PC-3 (cell line): ENCODE measurements at regions not wholly inside any gene's neighbourhood (a gene's known extent, or its start where the extent isn't known, plus 50 kb on each side); places are given as distances from the start of the nearest gene placed in this dataset.

Experiments used
- ATAC-seq: fragments of 200-7000 bp; cut with Tn5 transposase; 2 replicates; pipeline ENCODE4 v1.9.1; 2020; ENCODE audit warnings: mild to moderate bottlenecking, moderate library complexity
- BruUV-seq: library from RNA; stranded (reverse); fragments of 400-500 nt; replicated peaks from 2 replicates; lab custom pipeline; 2021; lab: Mats Ljungman, UMichigan
- CTCF ChIA-PET: fragments of 300-600 bp; sonication (Branson Sonifier 250); formaldehyde crosslinking; loops from one replicate; lab custom pipeline; 2022; ENCODE audit warnings: antibody characterized with exemption; lab: Charles Lee
- POLR2A ChIA-PET: fragments of 300-600 bp; sonication (Branson Sonifier 250); formaldehyde crosslinking; loops from one replicate; lab custom pipeline; 2022; ENCODE audit warnings: antibody characterized with exemption; ENCODE audit not compliant: unreplicated experiment; lab: Charles Lee
- DNase-seq: peaks from one replicate; pipeline ENCODE4 v3.0.0-alpha.2; 2015
- H2AFZ ChIP-seq: fragments of 300-600 bp; sonication (generic); 2 replicates; pipeline ENCODE4 v1.6.0; 2016; ENCODE audit warnings: antibody characterized with exemption, low read length
- H3F3A ChIP-seq: fragments of 300-600 bp; sonication (generic); one replicate; pipeline ENCODE4 v1.6.0; 2017; ENCODE audit warnings: antibody characterized with exemption, low read length, control low read depth, mild to moderate bottlenecking; ENCODE audit not compliant: unreplicated experiment
- H3K27ac ChIP-seq: fragments of 300-600 bp; sonication (generic); 2 replicates; pipeline ENCODE4 v1.5.1; 2016; ENCODE audit warnings: mild to moderate bottlenecking, low read length
- H3K27me3 ChIP-seq: fragments of 300-600 bp; sonication (generic); 2 replicates; pipeline ENCODE4 v1.6.1; 2016; ENCODE audit warnings: low read length, mixed read lengths
- H3K36me3 ChIP-seq: fragments of 300-600 bp; sonication (generic); 2 replicates; pipeline ENCODE4 v1.6.1; 2016; ENCODE audit warnings: low read depth, mixed run types, low read length, mixed read lengths
- H3K4me1 ChIP-seq: fragments of 300-600 bp; sonication (generic); 2 replicates; pipeline ENCODE4 v1.5.1; 2016; ENCODE audit warnings: low read length; ENCODE audit not compliant: insufficient read depth
- H3K4me2 ChIP-seq: fragments of 300-600 bp; sonication (generic); 2 replicates; pipeline ENCODE4 v1.6.0; 2016; ENCODE audit warnings: low read length
- H3K4me3 ChIP-seq: fragments of 300-600 bp; sonication (generic); 2 replicates; pipeline ENCODE4 v1.5.1; 2016; ENCODE audit warnings: mild to moderate bottlenecking, low read length, mixed read lengths
- H3K79me2 ChIP-seq: fragments of 300-600 bp; sonication (generic); 2 replicates; pipeline ENCODE4 v1.6.1; 2017; ENCODE audit warnings: low read length, mixed read lengths
- H3K9ac ChIP-seq: fragments of 300-600 bp; sonication (generic); 2 replicates; pipeline ENCODE4 v1.6.0; 2016; ENCODE audit warnings: mild to moderate bottlenecking, low read length
- H3K9me2 ChIP-seq: fragments of 300-600 bp; sonication (generic); replicated peaks from 2 replicates; pipeline ENCODE4 v1.6.1; 2016; ENCODE audit warnings: mixed run types, low read length, mixed read lengths
- H3K9me3 ChIP-seq: fragments of 300-600 bp; sonication (generic); 2 replicates; pipeline ENCODE4 v1.6.1; 2016; ENCODE audit warnings: low read length, mixed read lengths
- H4K20me1 ChIP-seq: fragments of 300-600 bp; sonication (generic); 2 replicates; pipeline ENCODE4 v1.6.1; 2016; ENCODE audit warnings: low read length, mixed read lengths
- EZH2 ChIP-seq: fragments of 300-600 bp; sonication (generic); IDR thresholded peaks from one replicate; pipeline ENCODE4 v1.6.1; 2017; ENCODE audit warnings: antibody characterized with exemption, mild to moderate bottlenecking, low read length; ENCODE audit not compliant: unreplicated experiment
- EZH2phosphoT487 ChIP-seq: fragments of 300-600 bp; sonication (generic); IDR thresholded peaks from 2 replicates; pipeline ENCODE4 v1.6.1; 2018; ENCODE audit warnings: mild to moderate bottlenecking, antibody characterized with exemption, low read length, borderline replicate concordance
- intact Hi-C: fragments of 100-400 bp; cut with micrococcal nuclease; formaldehyde crosslinking; loops from 2 replicates; pipeline ENCODE4 v1.9.0; 2023
- TF ChIP-seq, protein P1 (sequence below): fragments of 300-600 bp; sonication (generic); conservative IDR thresholded peaks from 2 replicates; pipeline ENCODE4 v1.5.1; 2017; ENCODE audit warnings: antibody characterized with exemption, low read depth, mild to moderate bottlenecking, low read length

GRCh38 chr5:145360936-145361335 lies 474.2 kb downstream of the PRELID2 start:
- BruUV-seq, result no TSS peak
- H2AFZ ChIP-seq, result no peak overlapping the region
- TF ChIP-seq, protein P1, sequence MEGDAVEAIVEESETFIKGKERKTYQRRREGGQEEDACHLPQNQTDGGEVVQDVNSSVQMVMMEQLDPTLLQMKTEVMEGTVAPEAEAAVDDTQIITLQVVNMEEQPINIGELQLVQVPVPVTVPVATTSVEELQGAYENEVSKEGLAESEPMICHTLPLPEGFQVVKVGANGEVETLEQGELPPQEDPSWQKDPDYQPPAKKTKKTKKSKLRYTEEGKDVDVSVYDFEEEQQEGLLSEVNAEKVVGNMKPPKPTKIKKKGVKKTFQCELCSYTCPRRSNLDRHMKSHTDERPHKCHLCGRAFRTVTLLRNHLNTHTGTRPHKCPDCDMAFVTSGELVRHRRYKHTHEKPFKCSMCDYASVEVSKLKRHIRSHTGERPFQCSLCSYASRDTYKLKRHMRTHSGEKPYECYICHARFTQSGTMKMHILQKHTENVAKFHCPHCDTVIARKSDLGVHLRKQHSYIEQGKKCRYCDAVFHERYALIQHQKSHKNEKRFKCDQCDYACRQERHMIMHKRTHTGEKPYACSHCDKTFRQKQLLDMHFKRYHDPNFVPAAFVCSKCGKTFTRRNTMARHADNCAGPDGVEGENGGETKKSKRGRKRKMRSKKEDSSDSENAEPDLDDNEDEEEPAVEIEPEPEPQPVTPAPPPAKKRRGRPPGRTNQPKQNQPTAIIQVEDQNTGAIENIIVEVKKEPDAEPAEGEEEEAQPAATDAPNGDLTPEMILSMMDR, result no peak
- TF ChIP-seq EZH2 (no peak), EZH2phosphoT487 (no peak)
- no peaks in the 10 kb centered on the region for H3K79me2 ChIP-seq
- ChIA-PET POLR2A (interaction anchor here (0.7 kb wide), 1 partner anchor 1467 kb away, joined by 7 read pairs; no protein-coding TSS in a partner anchor), CTCF (no interaction called here)
- intact Hi-C loops, result loop anchor here (5.0 kb wide), 2 partner anchors 216 to 1159 kb away; no protein-coding TSS in a partner anchor
- H3K9ac ChIP-seq, result no peak overlapping the region
- ATAC-seq, result no peak
- no peaks in the 10 kb centered on the region for H3K36me3 ChIP-seq
- no peaks in the 10 kb centered on the region for H3K9me3 ChIP-seq
- no peaks in the 10 kb centered on the region for H3K27me3 ChIP-seq
- H3K4me3 ChIP-seq, result no peak overlapping the region
- no peaks in the 10 kb centered on the region for H4K20me1 ChIP-seq
- no peak overlapping the region for H3K27ac ChIP-seq
- H3K9me2 ChIP-seq, result no peaks in the 10 kb centered on the region
- no peaks in the 10 kb centered on the region for H3F3A ChIP-seq
- no peak overlapping the region for H3K4me2 ChIP-seq
- peaks cover 15% of the 10 kb centered on the region for H3K4me1 ChIP-seq
- no peak for DNase-seq

- Histone ChIP-seq H3K4me2 (no peak overlapping the region), H3F3A (no peaks in the 10 kb centered on the region), H3K27me3 (no peaks in the 10 kb centered on the region), H3K9ac (no peak overlapping the region), H3K4me3 (no peak overlapping the region), H3K27ac (no peak overlapping the region), H3K4me1 (no peaks in the 10 kb centered on the region; the same call in none of the 2 replicates), H3K79me2 (no peaks in the 10 kb centered on the region), H3K9me2 (no peaks in the 10 kb centered on the region), H4K20me1 (no peaks in the 10 kb centered on the region), H3K36me3 (no peaks in the 10 kb centered on the region), H3K9me3 (no peaks in the 10 kb centered on the region), H2AFZ (no peak overlapping the region)
- BruUV-seq, result no TSS peak
- ATAC-seq (peak; percentile 62), DNase-seq (peak; percentile 79)
- CTCF ChIA-PET, result no interaction called here
- POLR2A ChIA-PET, result no interaction called here
- intact Hi-C loops, result no loop called here
- TF ChIP-seq EZH2phosphoT487, result no peak
- TF ChIP-seq, protein P1, result no peak
- no peak for TF ChIP-seq EZH2
These were observed 484.6 kb downstream of the PRELID2 start for GRCh38 chr5:145350513-145350912.

- Histone ChIP-seq H3K27me3 (no peaks in the 10 kb centered on the region), H3K4me1 (no peaks in the 10 kb centered on the region; the same call in none of the 2 replicates), H3K4me3 (no peak overlapping the region), H3K4me2 (no peak overlapping the region), H2AFZ (no peak overlapping the region), H3K9ac (no peak overlapping the region), H3K36me3 (no peaks in the 10 kb centered on the region), H3F3A (no peaks in the 10 kb centered on the region), H3K79me2 (no peaks in the 10 kb centered on the region), H3K9me2 (no peaks in the 10 kb centered on the region), H3K9me3 (no peaks in the 10 kb centered on the region), H3K27ac (no peak overlapping the region), H4K20me1 (no peaks in the 10 kb centered on the region)
- DNase-seq (peak; percentile 51), ATAC-seq (peak; percentile 68)
- TF ChIP-seq, protein P1, result peak; percentile 61
- TF ChIP-seq EZH2 (no peak), EZH2phosphoT487 (no peak)
- ChIA-PET POLR2A (no interaction called here), CTCF (no interaction called here)
- intact Hi-C loops, result loop anchor here (5.0 kb wide), 1 partner anchor 1145 kb away; no protein-coding TSS in a partner anchor
- no TSS peak for BruUV-seq
These were observed 488.0 kb downstream of the PRELID2 start for GRCh38 chr5:145347026-145347616.
